ENCODE measurements at regions not wholly inside any gene's neighbourhood (a gene's known extent, or its start where the extent isn't known, plus 50 kb on each side); places are given as distances from the start of the nearest gene placed in this dataset.

- no peak for DNase-seq (ENCODE audit: low spot score)
Measured at GRCh38 chr14:62015945-62016344, 253.7 kb downstream of the SNAPC1 start.

GRCh38 chr14:62017651-62018230 is 255.5 kb downstream of the SNAPC1 start:
- no peak for DNase-seq (ENCODE audit: low spot score)

- no peak for DNase-seq (ENCODE audit: low spot score)
Measured at GRCh38 chr14:62018606-62019005, 256.4 kb downstream of the SNAPC1 start.

GRCh38 chr14:62027958-62028357 is 265.7 kb downstream of the SNAPC1 start:
- no peak for DNase-seq (ENCODE audit: low spot score)

- DNase-seq (ENCODE audit: low spot score): no peak
Measured at GRCh38 chr14:62029569-62029924, 267.3 kb downstream of the SNAPC1 start.

DNA sequence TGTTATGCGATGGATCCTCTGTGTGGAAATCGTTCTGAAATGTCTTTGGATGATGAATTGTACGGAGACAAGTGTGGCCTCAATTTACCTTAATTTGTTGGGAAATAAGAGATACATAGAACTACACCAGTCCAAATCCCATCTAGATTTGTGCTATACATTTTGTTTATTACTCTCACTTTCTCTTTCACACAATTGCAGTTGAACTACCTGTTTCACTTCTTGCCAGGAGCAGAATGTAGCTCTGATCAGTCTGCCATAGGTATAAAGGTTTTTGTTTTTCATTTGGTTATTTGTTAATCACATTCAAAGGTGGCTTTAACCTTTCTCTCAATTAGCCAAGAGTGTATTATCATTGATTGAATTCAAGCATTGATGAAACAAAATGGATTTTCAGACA is 268.2 kb downstream of the SNAPC1 start:
- no peak for DNase-seq (ENCODE audit: low spot score)

DNA sequence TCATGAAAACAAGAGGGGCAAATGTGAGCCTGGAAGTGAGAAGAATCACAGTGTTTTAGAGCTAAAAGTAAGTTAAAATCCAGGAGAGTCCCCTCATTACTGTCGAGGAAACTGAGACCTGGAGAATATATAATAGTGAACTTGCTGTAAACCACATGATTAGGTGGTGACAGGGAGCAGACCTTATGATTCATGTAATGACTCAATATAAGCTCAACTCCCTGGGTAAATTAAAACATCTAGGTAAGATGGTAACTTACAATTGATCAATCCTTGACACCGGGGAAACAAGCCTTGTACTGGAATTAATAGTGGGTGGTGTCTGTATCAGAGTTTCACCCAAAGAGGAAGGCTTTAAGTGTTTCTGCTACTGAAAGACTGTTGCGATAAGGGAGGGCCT is 269.3 kb downstream of the SNAPC1 start:
- no peak for DNase-seq (ENCODE audit: low spot score)

DNA sequence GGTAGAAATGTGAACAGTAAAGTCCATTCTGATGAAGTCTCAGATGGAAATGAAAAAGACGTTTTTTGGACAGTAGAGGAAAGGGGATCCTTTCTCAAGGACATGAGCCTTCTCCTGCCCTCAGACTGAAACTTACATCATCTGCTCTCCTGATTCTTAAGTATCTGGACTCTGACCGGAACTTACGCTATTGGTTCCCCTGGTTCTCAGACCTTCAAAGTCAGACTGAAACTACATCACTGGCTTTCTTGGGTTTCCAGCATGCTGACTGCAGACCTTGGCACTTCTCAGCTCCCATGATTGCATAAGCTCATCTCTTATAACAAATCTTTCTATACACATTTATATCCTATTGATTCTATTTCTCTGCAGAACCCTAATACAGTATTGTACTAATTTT is 291.0 kb downstream of the SNAPC1 start:
- no peak for DNase-seq (ENCODE audit: low spot score)

DNA sequence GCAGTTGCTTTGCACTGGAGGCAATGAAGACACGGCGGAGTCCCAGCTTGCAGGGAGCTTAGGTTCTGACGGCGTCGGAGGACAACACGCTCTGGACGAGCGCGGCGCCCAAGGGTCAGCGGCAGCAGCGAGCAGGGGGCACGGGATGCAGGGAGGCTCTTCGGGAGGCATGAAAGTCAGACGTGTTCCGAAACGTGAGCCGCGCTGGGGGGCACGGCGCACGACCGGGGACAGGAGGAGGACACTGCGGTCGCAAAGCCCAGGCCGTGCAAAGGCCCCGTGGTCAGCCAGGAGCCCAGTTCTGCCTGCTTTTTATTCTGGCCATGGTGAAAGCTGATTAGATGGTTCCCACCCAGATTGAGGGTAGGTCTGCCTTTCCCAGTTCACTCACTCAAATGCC is 294.6 kb downstream of the SNAPC1 start:
- no peak for DNase-seq (ENCODE audit: low spot score)

DNA sequence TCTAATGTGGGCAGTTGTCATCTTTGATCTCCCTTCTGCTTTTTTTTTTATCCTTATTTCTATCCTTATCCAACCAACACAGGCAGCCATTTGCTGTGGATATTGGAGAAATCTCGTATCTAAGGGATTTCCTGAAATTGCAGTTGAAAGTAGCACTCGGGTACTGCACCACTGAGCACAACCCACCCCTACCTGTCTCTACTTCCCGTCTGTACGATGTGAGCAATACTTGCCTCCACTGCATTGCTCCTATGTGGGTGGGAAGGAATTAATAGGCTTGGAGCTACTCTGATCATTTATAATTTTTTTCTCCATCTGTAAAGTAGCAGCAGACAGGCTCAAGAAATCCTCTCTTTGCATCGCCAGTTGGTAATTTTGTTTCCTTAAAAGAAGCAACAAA is 300.4 kb downstream of the SNAPC1 start:
- no peak for DNase-seq (ENCODE audit: low spot score)

DNA sequence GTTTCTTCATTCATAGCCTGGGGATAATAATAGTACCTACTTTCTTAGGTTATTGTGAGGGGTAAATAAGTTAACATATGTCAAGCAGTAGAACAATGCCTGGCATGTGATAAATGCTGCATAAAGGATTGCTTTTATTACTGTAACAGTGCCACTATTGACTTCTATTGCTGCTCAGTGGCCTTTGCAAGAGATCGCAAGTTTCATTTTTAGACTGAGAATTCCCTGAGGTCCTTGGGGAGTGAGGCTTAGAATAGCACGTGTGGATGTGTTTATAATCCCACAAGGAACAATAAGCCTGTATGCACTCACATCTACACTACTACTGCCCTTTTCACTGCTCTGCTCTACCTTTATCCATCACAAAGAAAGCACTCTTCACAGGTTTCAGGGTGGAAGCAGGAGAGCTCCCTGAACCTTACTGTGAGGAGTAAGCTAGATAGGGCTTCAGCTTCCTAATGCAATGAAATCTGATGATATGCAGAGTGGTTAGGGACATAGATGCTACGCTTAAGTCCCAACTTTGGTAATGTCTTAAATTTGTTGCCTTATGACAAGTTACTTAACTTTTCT is 302.6 kb downstream of the SNAPC1 start:
- no peak for DNase-seq (ENCODE audit: low spot score)

- no peak for DNase-seq (ENCODE audit: low spot score)
Measured at GRCh38 chr14:62066304-62066703, 304.1 kb downstream of the SNAPC1 start.

DNA sequence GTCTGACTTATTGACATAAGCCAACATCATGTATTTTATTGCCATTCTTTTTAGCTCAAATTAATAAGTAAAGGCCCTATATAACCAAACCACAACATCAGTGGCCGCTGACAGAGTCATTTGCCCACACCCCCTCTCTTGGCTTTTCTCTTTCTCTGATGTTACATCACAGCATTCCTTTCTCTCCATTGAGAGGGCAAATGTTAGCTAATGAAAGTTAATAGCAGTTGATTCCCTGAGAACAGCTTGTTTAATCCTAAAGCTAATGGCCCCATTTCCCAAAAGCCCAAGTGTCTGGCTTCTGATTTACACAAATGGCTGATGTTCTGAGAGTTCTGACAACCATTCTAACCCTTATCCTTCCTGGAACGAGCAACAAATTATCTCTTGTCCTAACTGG is 308.8 kb downstream of the SNAPC1 start:
- no peak for DNase-seq (ENCODE audit: low spot score)

GRCh38 chr14:62076368-62076767 is 314.1 kb downstream of the SNAPC1 start:
- DNase-seq (ENCODE audit: low spot score): no peak

DNA sequence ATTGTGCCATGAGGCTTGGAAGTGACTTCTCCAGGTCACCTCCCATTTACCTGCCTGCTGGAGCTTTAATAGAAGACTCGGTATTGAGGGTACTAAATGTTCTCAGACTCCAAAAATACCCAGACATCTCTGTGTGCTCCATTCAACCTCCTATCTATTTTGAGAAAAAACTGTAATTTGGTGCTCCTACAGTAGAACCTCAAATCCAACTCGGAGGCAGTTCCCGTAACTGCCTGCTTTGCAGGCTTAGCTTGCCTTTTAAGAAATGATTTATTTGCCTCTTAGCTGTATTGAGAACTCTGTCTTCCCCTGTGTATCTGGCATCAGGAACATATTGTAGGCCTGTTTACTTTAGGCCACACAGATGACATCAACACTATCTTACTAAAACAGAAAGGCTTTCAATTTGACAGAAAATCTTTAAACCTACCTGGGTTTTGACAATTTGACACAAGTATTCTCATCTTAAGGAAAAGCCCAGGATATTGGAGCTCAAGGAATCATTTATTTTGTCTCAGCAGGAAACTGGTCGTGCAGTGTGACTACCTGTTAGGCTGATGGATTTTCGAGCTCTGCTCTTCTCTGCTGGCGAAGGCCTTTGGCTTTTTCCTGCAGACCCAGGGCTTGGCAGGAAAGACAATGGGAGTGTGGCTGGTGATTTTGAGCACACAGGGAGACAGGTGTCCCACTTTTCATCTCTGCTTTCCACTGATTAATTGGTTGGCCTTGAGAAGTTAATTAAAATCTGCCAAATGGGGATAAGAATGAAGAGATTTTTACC is 314.8 kb downstream of the SNAPC1 start:
- no peak for DNase-seq (ENCODE audit: low spot score)

- no peak for DNase-seq (ENCODE audit: low spot score)
Measured at GRCh38 chr14:62077676-62078261, 315.5 kb downstream of the SNAPC1 start.

DNA sequence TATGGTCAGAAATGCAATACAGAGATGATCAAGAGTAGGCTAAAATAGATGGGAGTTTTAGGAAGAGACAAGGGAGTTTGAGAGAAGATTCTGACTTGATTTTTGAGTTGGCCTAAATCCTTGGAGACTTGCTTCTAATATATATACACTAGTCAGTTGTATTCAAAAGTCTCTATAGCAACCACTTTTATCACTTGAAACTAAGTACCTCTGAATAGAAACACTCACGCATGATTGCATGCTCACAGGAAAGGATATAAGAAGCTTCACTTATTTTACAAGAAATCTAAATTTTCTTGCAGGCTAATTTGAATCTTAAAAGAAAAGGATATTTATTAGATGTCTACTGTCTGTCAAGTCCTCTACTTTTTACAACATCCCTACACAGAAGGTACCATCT is 316.8 kb downstream of the SNAPC1 start:
- DNase-seq (ENCODE audit: low spot score): no peak

GRCh38 chr14:62081012-62081612 is 318.9 kb downstream of the SNAPC1 start:
- DNase-seq (ENCODE audit: low spot score): no peak

GRCh38 chr14:62081951-62082350 is 319.7 kb downstream of the SNAPC1 start:
- DNase-seq (ENCODE audit: low spot score): no peak

GRCh38 chr14:62082779-62083178 is 320.6 kb downstream of the SNAPC1 start:
- no peak for DNase-seq (ENCODE audit: low spot score)

- no peak for DNase-seq (ENCODE audit: low spot score)
Measured at GRCh38 chr14:62084020-62084419, 321.8 kb downstream of the SNAPC1 start.

- DNase-seq (ENCODE audit: low spot score): no peak
Measured at GRCh38 chr14:62087191-62087590, 325.0 kb downstream of the SNAPC1 start.

GRCh38 chr14:62093736-62094135 is 331.5 kb downstream of the SNAPC1 start:
- no peak for DNase-seq (ENCODE audit: low spot score)
